ENCODE measurements at regions not wholly inside any gene's neighbourhood (a gene's known extent, or its start where the extent isn't known, plus 50 kb on each side); places are given as distances from the start of the nearest gene placed in this dataset.

DNA sequence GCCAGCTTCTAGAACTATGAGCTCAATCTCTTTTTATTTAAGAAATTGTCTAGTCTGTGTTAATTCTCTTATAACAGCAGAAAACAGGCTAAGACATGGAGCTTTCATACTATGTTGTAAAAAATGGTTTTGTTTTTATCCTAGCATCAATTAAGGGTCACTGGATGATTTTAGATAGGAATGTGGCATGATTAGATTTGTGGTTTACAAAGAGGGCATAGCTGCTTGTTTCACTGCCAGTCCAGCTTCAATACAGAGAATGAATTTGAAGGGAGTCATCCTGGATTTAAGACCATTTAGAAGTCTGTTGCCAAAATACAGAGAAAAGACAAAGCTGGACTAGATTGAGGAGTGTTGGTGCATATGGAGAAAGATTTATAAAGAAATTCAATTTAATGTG is 532.6 kb upstream of the CCDC54 start:
- TF ChIP-seq, protein P1, sequence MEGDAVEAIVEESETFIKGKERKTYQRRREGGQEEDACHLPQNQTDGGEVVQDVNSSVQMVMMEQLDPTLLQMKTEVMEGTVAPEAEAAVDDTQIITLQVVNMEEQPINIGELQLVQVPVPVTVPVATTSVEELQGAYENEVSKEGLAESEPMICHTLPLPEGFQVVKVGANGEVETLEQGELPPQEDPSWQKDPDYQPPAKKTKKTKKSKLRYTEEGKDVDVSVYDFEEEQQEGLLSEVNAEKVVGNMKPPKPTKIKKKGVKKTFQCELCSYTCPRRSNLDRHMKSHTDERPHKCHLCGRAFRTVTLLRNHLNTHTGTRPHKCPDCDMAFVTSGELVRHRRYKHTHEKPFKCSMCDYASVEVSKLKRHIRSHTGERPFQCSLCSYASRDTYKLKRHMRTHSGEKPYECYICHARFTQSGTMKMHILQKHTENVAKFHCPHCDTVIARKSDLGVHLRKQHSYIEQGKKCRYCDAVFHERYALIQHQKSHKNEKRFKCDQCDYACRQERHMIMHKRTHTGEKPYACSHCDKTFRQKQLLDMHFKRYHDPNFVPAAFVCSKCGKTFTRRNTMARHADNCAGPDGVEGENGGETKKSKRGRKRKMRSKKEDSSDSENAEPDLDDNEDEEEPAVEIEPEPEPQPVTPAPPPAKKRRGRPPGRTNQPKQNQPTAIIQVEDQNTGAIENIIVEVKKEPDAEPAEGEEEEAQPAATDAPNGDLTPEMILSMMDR (IDR thresholded peaks at IDR 0.05) = no peak
- no peak for TF ChIP-seq POLR2A (IDR thresholded peaks at IDR 0.05)

All from upper lobe of left lung (tissue), 4 donors.